ENCODE measurements at regions not wholly inside any gene's neighbourhood (a gene's known extent, or its start where the extent isn't known, plus 50 kb on each side); places are given as distances from the start of the nearest gene placed in this dataset.

DNA sequence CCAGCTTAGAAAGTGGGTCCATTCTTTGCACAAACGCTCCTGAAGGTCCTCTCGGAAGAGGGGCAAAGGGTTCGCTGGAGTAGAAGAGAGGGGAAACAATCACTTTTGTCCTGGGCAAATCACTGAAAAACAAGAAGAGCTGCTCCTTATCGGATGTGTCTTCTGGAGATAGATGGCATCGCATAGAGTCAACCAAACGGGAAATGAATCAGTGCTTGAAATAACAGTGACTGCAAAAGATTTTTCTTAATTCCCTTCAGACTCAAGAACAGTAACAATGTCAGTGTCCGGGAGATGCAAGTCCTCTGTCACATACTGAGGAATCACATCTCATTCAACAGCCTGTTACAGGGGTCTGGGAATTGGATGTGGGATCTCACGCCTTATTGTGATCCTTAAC lies 78.8 kb upstream of the PCSK6 start:
- Histone ChIP-seq H3K9me3 (no peaks in the 10 kb centered on the region), H3K36me3 (no peaks in the 10 kb centered on the region), H3K27ac (no peak overlapping the region), H3K27me3 (replicated peaks in 1 of 7) (peaks cover 0 to 20% (median 0%) of the 10 kb centered on the region in 7 donors), H3K4me1 (no peaks in the 10 kb centered on the region), H3K4me3 (no peak overlapping the region)
- no peak for DNase-seq
- TF ChIP-seq CTCF (IDR thresholded peaks at IDR 0.05 in 8 of 11, conservative IDR thresholded peaks at IDR 0.05 in 3 of 11) (no peak), POLR2A (IDR thresholded peaks at IDR 0.05) (no peak), POLR2AphosphoS5 (IDR thresholded peaks at IDR 0.05) (no peak)
- intact Hi-C loops (cut with DNase I; ENCODE audit: low total_unique reads), result no loop called here
- WGBS, 5 donors, result 68 to 92% (median 80%) methylated on average over 8 of the region's 8 CpGs

DNA sequence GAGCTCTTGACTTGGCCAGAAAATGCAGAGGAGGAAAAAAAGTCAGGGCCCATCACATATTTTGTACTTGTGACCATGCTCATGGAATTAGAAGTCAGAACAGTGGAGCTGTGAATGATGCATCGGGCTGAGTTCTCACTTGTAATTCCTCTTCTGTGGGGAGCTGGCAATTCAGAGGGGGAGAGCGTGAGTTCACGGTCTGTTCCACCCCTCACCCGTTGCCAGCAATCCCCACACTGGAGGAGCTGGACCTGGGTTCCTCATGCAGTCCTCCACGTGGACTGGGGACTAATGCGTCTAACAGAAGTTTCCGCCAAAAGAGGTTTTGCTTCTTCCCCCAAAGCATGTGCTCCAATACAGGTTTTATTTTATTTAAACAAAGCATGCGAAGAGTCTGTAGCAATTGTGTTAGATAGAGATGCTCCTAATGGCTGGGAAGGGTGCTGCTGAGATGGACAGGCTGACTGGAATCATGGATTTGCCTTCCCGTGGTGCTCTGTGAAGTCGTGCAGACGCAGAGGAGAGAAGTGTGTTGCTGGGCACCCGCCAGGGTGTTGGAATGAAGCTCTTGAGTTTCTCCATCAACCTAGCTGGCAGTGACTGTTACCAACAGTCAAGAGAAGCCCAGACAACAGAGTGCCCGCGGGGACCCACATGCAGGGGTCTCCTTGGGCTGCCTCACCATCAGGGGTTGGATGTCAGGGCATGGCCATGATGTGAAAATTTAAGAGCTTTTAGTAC lies 77.4 kb upstream of the PCSK6 start:
- intact Hi-C loops (cut with DNase I; ENCODE audit: low total_unique reads), result no loop called here
- Histone ChIP-seq H3K4me3 (no peak overlapping the region), H3K4me1 (no peaks in the 10 kb centered on the region), H3K36me3 (no peaks in the 10 kb centered on the region), H3K27ac (no peak overlapping the region), H3K9me3 (no peaks in the 10 kb centered on the region), H3K27me3 (replicated peaks in 1 of 7) (peaks cover 0 to 16% (median 0%) of the 10 kb centered on the region in 7 donors)
- 85 to 91% (median 86%) methylated on average over 14 of the region's 14 CpGs for WGBS, 5 donors
- no peak for DNase-seq
- TF ChIP-seq POLR2AphosphoS5 (IDR thresholded peaks at IDR 0.05), result no peak
- TF ChIP-seq CTCF (IDR thresholded peaks at IDR 0.05 in 8 of 11, conservative IDR thresholded peaks at IDR 0.05 in 3 of 11), result no peak
- no peak for TF ChIP-seq POLR2A (IDR thresholded peaks at IDR 0.05)

DNA sequence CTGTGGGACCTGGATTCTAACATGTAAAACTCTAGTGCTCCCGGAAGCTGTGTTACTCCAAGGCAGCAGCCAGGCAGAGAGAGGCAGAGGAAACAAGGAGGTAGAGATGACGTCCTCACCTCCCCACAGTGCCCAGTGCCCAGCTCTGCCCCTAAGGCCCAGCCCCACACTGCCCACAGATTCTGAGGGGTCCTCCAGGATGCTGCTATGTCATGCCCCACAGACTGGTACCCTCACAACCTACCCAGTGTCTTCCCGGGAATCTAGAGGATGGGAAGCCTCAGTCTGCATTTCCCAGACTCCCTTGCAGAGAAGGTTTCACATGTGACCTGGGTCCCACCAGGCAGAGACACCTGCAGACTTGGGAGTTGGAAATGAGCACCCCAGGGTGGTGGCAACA lies 75.9 kb upstream of the PCSK6 start:
- 78 to 94% (median 88%) methylated on average over 2 to 3 of the region's 3 CpGs for WGBS, 5 donors
- H3K4me3 ChIP-seq, result no peak overlapping the region
- peaks cover 0 to 2% (median 0%) of the 10 kb centered on the region in 6 donors for H3K4me1 ChIP-seq
- H3K27me3 ChIP-seq (replicated peaks in 1 of 7), result peaks cover 0 to 16% (median 0%) of the 10 kb centered on the region in 7 donors
- TF ChIP-seq POLR2A (IDR thresholded peaks at IDR 0.05), result no peak
- TF ChIP-seq POLR2AphosphoS5 (IDR thresholded peaks at IDR 0.05), result no peak
- no peak for TF ChIP-seq CTCF (IDR thresholded peaks at IDR 0.05 in 8 of 11, conservative IDR thresholded peaks at IDR 0.05 in 3 of 11)
- intact Hi-C loops (cut with DNase I; ENCODE audit: low total_unique reads), result no loop called here
- DNase-seq, result no peak
- no peak overlapping the region for H3K27ac ChIP-seq
- no peaks in the 10 kb centered on the region for H3K9me3 ChIP-seq
- no peaks in the 10 kb centered on the region for H3K36me3 ChIP-seq

DNA sequence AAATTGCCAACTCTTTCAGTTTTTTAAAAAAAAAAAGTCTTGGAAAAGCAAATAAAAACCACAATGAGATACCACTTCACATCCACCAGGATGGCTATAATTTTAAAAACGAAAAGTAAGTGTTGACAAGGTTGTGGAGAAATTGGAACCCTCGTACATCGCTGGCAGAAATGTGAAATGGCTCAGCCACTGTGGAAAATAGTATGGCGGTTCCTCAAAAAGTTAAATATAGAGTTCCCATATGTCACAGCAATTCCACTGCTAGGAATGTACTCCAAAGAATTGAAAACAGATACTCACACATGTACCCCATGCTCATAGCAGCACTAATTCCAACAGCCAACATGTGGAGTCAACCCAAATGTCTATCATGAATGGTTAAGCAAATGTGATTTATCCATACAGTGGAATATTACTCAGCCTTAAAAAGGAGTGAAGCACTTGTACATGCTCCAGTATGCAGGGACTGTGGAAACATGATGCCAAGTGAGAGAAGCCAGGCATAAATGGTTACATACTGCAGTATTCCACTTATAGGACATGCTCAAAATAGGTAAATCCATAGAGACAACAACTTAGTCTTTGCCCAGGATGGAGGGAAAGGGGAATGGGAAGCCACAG lies 73.8 kb upstream of the PCSK6 start:
- Histone ChIP-seq H3K27ac (no peak overlapping the region), H3K36me3 (no peaks in the 10 kb centered on the region), H3K4me3 (no peak overlapping the region), H3K27me3 (replicated peaks in 1 of 7) (peaks cover 0 to 23% (median 0%) of the 10 kb centered on the region in 7 donors), H3K9me3 (no peaks in the 10 kb centered on the region), H3K4me1 (peaks cover 0 to 8% (median 0%) of the 10 kb centered on the region in 6 donors)
- no peak for TF ChIP-seq POLR2AphosphoS5 (IDR thresholded peaks at IDR 0.05)
- TF ChIP-seq POLR2A (IDR thresholded peaks at IDR 0.05), result no peak
- TF ChIP-seq CTCF (IDR thresholded peaks at IDR 0.05 in 8 of 11, conservative IDR thresholded peaks at IDR 0.05 in 3 of 11), result no peak
- 77 to 87% (median 86%) methylated on average over 4 of the region's 4 CpGs for WGBS, 5 donors
- DNase-seq, result no peak
- intact Hi-C loops (cut with DNase I; ENCODE audit: low total_unique reads), result no loop called here
